Progenitor cell of endocrine pancreas (in vitro differentiated cells): ENCODE measurements at regions not wholly inside any gene's neighbourhood (a gene's known extent, or its start where the extent isn't known, plus 50 kb on each side); places are given as distances from the start of the nearest gene placed in this dataset.

Experiments
- DNase-seq: peaks from one replicate; pipeline ENCODE4 v3.0.0; 2021; ENCODE audit warnings: low spot score; ENCODE audit not compliant: unreplicated experiment
- H3K27ac Mint-ChIP-seq: 2 replicates; pipeline ENCODE4 v1.8.0; 2021; ENCODE audit warnings: mild to moderate bottlenecking, moderate library complexity, mixed read lengths
- H3K27me3 Mint-ChIP-seq: 2 replicates; pipeline ENCODE4 v1.8.0; 2021; ENCODE audit warnings: mixed read lengths
- H3K36me3 Mint-ChIP-seq: 2 replicates; pipeline ENCODE4 v1.8.0; 2022; ENCODE audit warnings: mixed read lengths; ENCODE audit not compliant: insufficient read depth
- H3K4me1 Mint-ChIP-seq: 2 replicates; pipeline ENCODE4 v1.8.0; 2021; ENCODE audit warnings: low read depth, mixed read lengths
- H3K4me3 Mint-ChIP-seq: 2 replicates; pipeline ENCODE4 v1.8.0; 2021; ENCODE audit warnings: low read depth, mild to moderate bottlenecking, moderate library complexity, mixed read lengths
- H3K9me3 Mint-ChIP-seq: 2 replicates; pipeline ENCODE4 v1.8.0; 2021; ENCODE audit warnings: low read depth, mixed read lengths
- CTCF ChIP-seq: fragments of 200-600 bp; sonication (generic); IDR thresholded peaks from one replicate; pipeline ENCODE4 v1.5.0; 2021; ENCODE audit warnings: antibody characterized with exemption, mild to moderate bottlenecking; ENCODE audit not compliant: unreplicated experiment

- TF ChIP-seq CTCF: no peak
- no peaks in the 10 kb centered on the region for H3K4me1 Mint-ChIP-seq
- no peak overlapping the region for H3K27ac Mint-ChIP-seq
- no peak overlapping the region for H3K4me3 Mint-ChIP-seq
- DNase-seq: no peak
- peaks cover 15% of the 10 kb centered on the region for H3K9me3 Mint-ChIP-seq
- H3K36me3 Mint-ChIP-seq: peaks cover 5% of the 10 kb centered on the region
- H3K27me3 Mint-ChIP-seq: no peaks in the 10 kb centered on the region
These were observed 849.9 kb downstream of the RNF144A start for GRCh38 chr2:7766978-7767565.

GRCh38 chr2:7767902-7768301 lies 850.7 kb downstream of the RNF144A start:
- Mint-ChIP-seq H3K36me3 (peaks cover 5% of the 10 kb centered on the region), H3K27ac (no peak overlapping the region), H3K4me3 (no peak overlapping the region), H3K27me3 (no peaks in the 10 kb centered on the region), H3K4me1 (no peaks in the 10 kb centered on the region), H3K9me3 (peaks cover 10% of the 10 kb centered on the region)
- no peak for TF ChIP-seq CTCF
- no peak for DNase-seq

- Mint-ChIP-seq H3K27me3 (peaks cover 3% of the 10 kb centered on the region), H3K9me3 (no peaks in the 10 kb centered on the region), H3K36me3 (no peaks in the 10 kb centered on the region), H3K27ac (no peak overlapping the region), H3K4me3 (no peak overlapping the region), H3K4me1 (no peaks in the 10 kb centered on the region)
- TF ChIP-seq CTCF: no peak
- no peak for DNase-seq
These were observed 854.6 kb downstream of the RNF144A start for GRCh38 chr2:7771781-7772180.

GRCh38 chr2:7773362-7774360 lies 856.4 kb downstream of the RNF144A start:
- Mint-ChIP-seq H3K27me3 (peaks cover 3% of the 10 kb centered on the region), H3K4me3 (no peak overlapping the region), H3K4me1 (no peaks in the 10 kb centered on the region), H3K9me3 (no peaks in the 10 kb centered on the region), H3K27ac (no peak overlapping the region), H3K36me3 (no peaks in the 10 kb centered on the region)
- DNase-seq: no peak
- no peak for TF ChIP-seq CTCF

GRCh38 chr2:7774481-7774880 lies 857.3 kb downstream of the RNF144A start:
- Mint-ChIP-seq H3K36me3 (no peaks in the 10 kb centered on the region), H3K4me3 (no peak overlapping the region), H3K9me3 (no peaks in the 10 kb centered on the region), H3K4me1 (no peaks in the 10 kb centered on the region), H3K27ac (no peak overlapping the region), H3K27me3 (peaks cover 3% of the 10 kb centered on the region)
- no peak for TF ChIP-seq CTCF
- DNase-seq: no peak
